IMR-90 (cell line): ENCODE measurements at regions not wholly inside any gene's neighbourhood (a gene's known extent, or its start where the extent isn't known, plus 50 kb on each side); places are given as distances from the start of the nearest gene placed in this dataset.

Experiments used
- ATAC-seq: fragments of 200-7000 bp; cut with Tn5 transposase; 2 replicates; pipeline ENCODE4 v1.9.1; 2020; ENCODE audit warnings: low read depth, mild to moderate bottlenecking, moderate library complexity
- BruUV-seq: library from RNA; stranded (reverse); fragments of 400-500 nt; replicated peaks from 2 replicates; lab custom pipeline; 2021; lab: Mats Ljungman, UMichigan
- CTCF ChIA-PET: fragments of 300-600 bp; formaldehyde crosslinking; extraction: SDS; loops from one replicate; lab custom pipeline; 2021; ENCODE audit warnings: antibody characterized with exemption; lab: Yijun Ruan, JAX
- POLR2A ChIA-PET: fragments of 300-600 bp; sonication (Branson Sonifier 250); formaldehyde crosslinking; loops from one replicate; lab custom pipeline; 2022; ENCODE audit warnings: antibody characterized with exemption; ENCODE audit not compliant: unreplicated experiment; lab: Charles Lee
- DNase-seq: peaks from one replicate; pipeline ENCODE4 v3.0.0; 2013
- H2AFZ ChIP-seq: replicated peaks from 2 replicates; pipeline ENCODE3; 2013; ENCODE audit warnings: low read length, mild to moderate bottlenecking; ENCODE audit not compliant: poor library complexity
- H2AK5ac ChIP-seq: 2 replicates; pipeline ENCODE4 v1.6.1; 2013; ENCODE audit warnings: low read depth, low read length, inconsistent platforms
- H2AK9ac ChIP-seq: replicated peaks from 2 replicates; pipeline ENCODE3; 2013; ENCODE audit warnings: mild to moderate bottlenecking, low read depth, low read length, moderate library complexity; ENCODE audit not compliant: poor library complexity
- H2BK120ac ChIP-seq: 2 replicates; pipeline ENCODE4 v1.6.1; 2013; ENCODE audit warnings: low read depth, low read length, inconsistent platforms
- H2BK15ac ChIP-seq: 3 replicates; pipeline ENCODE4 v1.6.1; 2013; ENCODE audit warnings: low read depth, low read length, inconsistent platforms
- H2BK20ac ChIP-seq: 2 replicates; pipeline ENCODE4 v1.6.1; 2013; ENCODE audit warnings: low read depth, mild to moderate bottlenecking, inconsistent platforms, low read length, moderate library complexity
- H2BK5ac ChIP-seq: 2 replicates; pipeline ENCODE4 v1.6.1; 2013; ENCODE audit warnings: mild to moderate bottlenecking, low read depth, low read length, inconsistent platforms; ENCODE audit not compliant: poor library complexity, severe bottlenecking
- H3K14ac ChIP-seq: replicated peaks from 2 replicates; pipeline ENCODE4 v1.6.1; 2013; ENCODE audit warnings: low read depth, low read length, inconsistent platforms
- H3K18ac ChIP-seq: 2 replicates; pipeline ENCODE4 v1.6.1; 2013; ENCODE audit warnings: low read depth, low read length, control low read depth
- H3K23ac ChIP-seq: 2 replicates; pipeline ENCODE4 v1.6.1; 2013; ENCODE audit warnings: low read depth, low read length, inconsistent platforms
- H3K27ac ChIP-seq: 2 replicates; pipeline ENCODE4 v1.5.1; 2013; ENCODE audit warnings: mild to moderate bottlenecking, control low read depth, low read length; ENCODE audit not compliant: insufficient read depth
- H3K27me3 ChIP-seq: 2 replicates; pipeline ENCODE4 v1.6.1; 2013; ENCODE audit warnings: low read length; ENCODE audit not compliant: control insufficient read depth, insufficient read depth
- H3K36me3 ChIP-seq: 2 replicates; pipeline ENCODE4 v1.6.1; 2013; ENCODE audit warnings: low read length, mixed read lengths; ENCODE audit not compliant: control insufficient read depth, insufficient read depth
- H3K4ac ChIP-seq: 2 replicates; pipeline ENCODE4 v1.6.1; 2013; ENCODE audit warnings: low read depth, low read length, inconsistent platforms
- H3K4me1 ChIP-seq: 2 replicates; pipeline ENCODE4 v1.6.1; 2013; ENCODE audit warnings: low read length, mixed read lengths; ENCODE audit not compliant: control insufficient read depth, insufficient read depth
- H3K4me2 ChIP-seq: 2 replicates; pipeline ENCODE4 v1.6.1; 2013; ENCODE audit warnings: low read depth, mild to moderate bottlenecking, control low read depth, low read length, moderate library complexity
- H3K4me3 ChIP-seq: 2 replicates; pipeline ENCODE4 v1.5.1; 2013; ENCODE audit warnings: low read depth, mild to moderate bottlenecking, control low read depth, low read length, moderate library complexity; ENCODE audit not compliant: insufficient read depth
- H3K56ac ChIP-seq: 2 replicates; pipeline ENCODE4 v1.6.1; 2013; ENCODE audit warnings: low read length, inconsistent platforms; ENCODE audit not compliant: insufficient read depth; ENCODE audit errors: extremely low read depth
- H3K79me1 ChIP-seq, 2 experiments: 2 replicates each; pipeline ENCODE4 v1.6.1; 2013; ENCODE audit warnings: low read length in 2 of 2, inconsistent platforms in 1 of 2, low read depth in 1 of 2
- H3K9ac ChIP-seq: 2 replicates; pipeline ENCODE4 v1.6.1; 2013; ENCODE audit warnings: low read depth, low read length, control low read depth
- H3K9me1 ChIP-seq: 2 replicates; pipeline ENCODE4 v1.6.1; 2013; ENCODE audit warnings: low read length, inconsistent platforms; ENCODE audit not compliant: insufficient read depth
- H3K9me3 ChIP-seq: 2 replicates; pipeline ENCODE4 v1.6.1; 2013; ENCODE audit warnings: low read length; ENCODE audit not compliant: control insufficient read depth, insufficient read depth
- H4K20me1 ChIP-seq: 2 replicates; pipeline ENCODE4 v1.6.1; 2013; ENCODE audit warnings: low read length, inconsistent platforms; ENCODE audit not compliant: insufficient read depth
- H4K5ac ChIP-seq: 2 replicates; pipeline ENCODE4 v1.6.1; 2013; ENCODE audit warnings: mild to moderate bottlenecking, low read depth, low read length, control low read depth
- H4K8ac ChIP-seq, 2 experiments: 2 replicates each; pipeline ENCODE4 v1.6.1; 2013; ENCODE audit warnings: low read depth in 2 of 2, low read length in 2 of 2, control low read depth in 1 of 2, inconsistent platforms in 1 of 2
- H4K91ac ChIP-seq: 2 replicates; pipeline ENCODE4 v1.6.1; 2013; ENCODE audit warnings: low read depth, low read length, inconsistent platforms; ENCODE audit not compliant: insufficient read depth
- BHLHE40 ChIP-seq: fragments of 150-350 bp; IDR thresholded peaks from 2 replicates; pipeline ENCODE4 v1.6.1; 2016; ENCODE audit warnings: mild to moderate bottlenecking, low read depth, low read length
- CEBPB ChIP-seq: IDR thresholded peaks from 2 replicates; pipeline ENCODE4 v1.6.1; 2012; ENCODE audit warnings: low read depth, low read length, improper control_type of control experiment
- CHD1 ChIP-seq: IDR thresholded peaks from 2 replicates; pipeline ENCODE4 v1.6.1; 2012; ENCODE audit warnings: low read depth, low read length, improper control_type of control experiment
- FOS ChIP-seq: fragments of 150-350 bp; IDR thresholded peaks from 2 replicates; pipeline ENCODE4 v1.6.1; 2016; ENCODE audit warnings: low read depth, low read length
- MAFK ChIP-seq: IDR thresholded peaks from 2 replicates; pipeline ENCODE4 v1.6.1; 2012; ENCODE audit warnings: low read depth, low read length, improper control_type of control experiment
- MAZ ChIP-seq: IDR thresholded peaks from 2 replicates; pipeline ENCODE4 v1.6.1; 2012; ENCODE audit warnings: low read depth, mild to moderate bottlenecking, low read length, improper control_type of control experiment, moderate library complexity, borderline replicate concordance
- MXI1 ChIP-seq: IDR thresholded peaks from 2 replicates; pipeline ENCODE4 v1.6.1; 2012; ENCODE audit warnings: low read depth, mild to moderate bottlenecking, low read length, moderate library complexity, borderline replicate concordance
- NFE2L2 ChIP-seq: fragments of 150-350 bp; IDR thresholded peaks from 2 replicates; pipeline ENCODE4 v1.6.1; 2016; ENCODE audit warnings: low read depth, mild to moderate bottlenecking, low read length
- POLR2A ChIP-seq: IDR thresholded peaks from 2 replicates; pipeline ENCODE4 v1.6.1; 2012; ENCODE audit warnings: mild to moderate bottlenecking, low read depth, low read length
- RAD21 ChIP-seq: IDR thresholded peaks from 2 replicates; pipeline ENCODE4 v1.6.1; 2012; ENCODE audit warnings: low read length, improper control_type of control experiment
- RCOR1 ChIP-seq: IDR thresholded peaks from 2 replicates; pipeline ENCODE4 v1.6.1; 2012; ENCODE audit warnings: mild to moderate bottlenecking, low read length, improper control_type of control experiment; ENCODE audit not compliant: insufficient replicate concordance
- RFX5 ChIP-seq: IDR thresholded peaks from 2 replicates; pipeline ENCODE4 v1.8.0; 2012; ENCODE audit warnings: low read depth, mild to moderate bottlenecking, low read length, moderate library complexity
- SMC3 ChIP-seq: fragments of 150-350 bp; IDR thresholded peaks from 2 replicates; pipeline ENCODE4 v1.6.1; 2016; ENCODE audit warnings: low read depth, mild to moderate bottlenecking, antibody characterized with exemption, low read length, moderate library complexity
- WGBS, 2 experiments: methylation state at CpG; one replicate each; pipeline versions ENCODE4 v1.1.5 to v1.1.7; 2013; ENCODE audit warnings: missing lambda C conversion rate in 2 of 2; ENCODE audit not compliant: insufficient read length in 1 of 2; ENCODE audit errors: extremely low coverage in 2 of 2; 5-methylcytosine and 5-hydroxymethylcytosine counted together
- dilution Hi-C: fragments of 300-500 bp; cut with HindIII; formaldehyde crosslinking; loops from one replicate; pipeline ENCODE4 v1.14.3; 2018; ENCODE audit warnings: low sequenced_read_pairs; ENCODE audit not compliant: unreplicated experiment
- in situ Hi-C: fragments of 300-500 bp; cut with MboI; formaldehyde crosslinking; loops from 3 replicates; pipeline ENCODE4 v1.14.3; 2019; ENCODE audit warnings: low sequenced_read_pairs, inconsistent platforms, mixed read lengths
- intact Hi-C: fragments of 100-400 bp; cut with micrococcal nuclease; formaldehyde crosslinking; loops from 2 replicates; pipeline ENCODE4 v1.10.0; 2022
- TF ChIP-seq, protein P1 (sequence below): fragments of 150-350 bp; IDR thresholded peaks from 2 replicates; pipeline ENCODE4 v1.6.1; 2016; ENCODE audit warnings: low read depth, mild to moderate bottlenecking, low read length, moderate library complexity, borderline replicate concordance
- TF ChIP-seq, protein P2 (sequence below): fragments of 150-350 bp; IDR thresholded peaks from 2 replicates; pipeline ENCODE4 v1.6.1; 2017; ENCODE audit warnings: mild to moderate bottlenecking, antibody characterized with exemption, low read length, low read depth
- TF ChIP-seq, protein P3 (sequence below): conservative IDR thresholded peaks from 2 replicates; pipeline ENCODE4 v1.5.1; 2012; ENCODE audit warnings: mild to moderate bottlenecking, low read depth, low read length, improper control_type of control experiment

DNA sequence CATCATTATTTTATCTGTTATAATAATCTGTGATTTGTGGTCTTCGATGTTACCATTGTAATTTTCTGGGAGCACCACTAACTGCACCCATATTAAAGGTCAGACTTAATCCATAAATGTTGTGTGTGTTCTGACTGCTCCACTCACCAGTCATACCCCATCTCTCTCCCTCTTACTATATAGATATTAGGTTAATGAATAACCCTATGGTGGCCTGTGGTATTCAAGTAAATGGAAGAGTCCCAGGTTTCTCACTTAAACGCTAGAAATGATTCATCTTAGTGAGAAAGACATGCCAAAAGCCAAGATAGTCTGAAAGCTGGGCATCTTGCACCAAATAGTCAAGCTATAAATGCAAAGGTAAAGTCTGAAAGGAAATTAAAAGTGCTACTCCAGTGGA lies 1358.5 kb downstream of the ROBO2 start:
- Histone ChIP-seq H3K9me3 (no peaks in the 10 kb centered on the region), H2AK5ac (no peak overlapping the region), H2BK5ac (no peak overlapping the region), H3K9me1 (no peaks in the 10 kb centered on the region), H3K27me3 (no peaks in the 10 kb centered on the region), H3K4ac (no peak overlapping the region), H3K27ac (no peak overlapping the region), H2AK9ac (no peak overlapping the region), H3K79me1 (no peaks in the 10 kb centered on the region), H4K5ac (no peak overlapping the region), H3K4me2 (no peak overlapping the region), H4K8ac (no peak overlapping the region), H3K4me1 (no peaks in the 10 kb centered on the region), H2BK20ac (no peak overlapping the region), H3K36me3 (no peaks in the 10 kb centered on the region), H4K91ac (no peak overlapping the region), H3K14ac (no peak overlapping the region), H3K23ac (no peak overlapping the region), H3K4me3 (no peak overlapping the region), H2AFZ (no peak overlapping the region), H3K56ac (no peak overlapping the region), H3K9ac (no peak overlapping the region), H2BK120ac (no peak overlapping the region), H4K20me1 (no peaks in the 10 kb centered on the region), H3K18ac (no peak overlapping the region), H2BK15ac (no peak overlapping the region)
- DNase-seq (no peak), ATAC-seq (no peak)
- ChIA-PET CTCF (interaction anchor here (0.6 kb wide), 1 partner anchor 11 kb away, joined by 3 read pairs; no protein-coding TSS in a partner anchor), POLR2A (no interaction called here)
- BruUV-seq, result no TSS peak
- intact Hi-C loops (no loop called here), in situ Hi-C loops (no loop called here), dilution Hi-C loops (no loop called here)
- WGBS, 2 experiments, result no CpG with 5 or more reads among the region's 2 CpGs
- no peak for TF ChIP-seq RCOR1
- no peak for TF ChIP-seq BHLHE40
- no peak for TF ChIP-seq SMC3
- TF ChIP-seq MXI1, result no peak
- TF ChIP-seq, protein P1, sequence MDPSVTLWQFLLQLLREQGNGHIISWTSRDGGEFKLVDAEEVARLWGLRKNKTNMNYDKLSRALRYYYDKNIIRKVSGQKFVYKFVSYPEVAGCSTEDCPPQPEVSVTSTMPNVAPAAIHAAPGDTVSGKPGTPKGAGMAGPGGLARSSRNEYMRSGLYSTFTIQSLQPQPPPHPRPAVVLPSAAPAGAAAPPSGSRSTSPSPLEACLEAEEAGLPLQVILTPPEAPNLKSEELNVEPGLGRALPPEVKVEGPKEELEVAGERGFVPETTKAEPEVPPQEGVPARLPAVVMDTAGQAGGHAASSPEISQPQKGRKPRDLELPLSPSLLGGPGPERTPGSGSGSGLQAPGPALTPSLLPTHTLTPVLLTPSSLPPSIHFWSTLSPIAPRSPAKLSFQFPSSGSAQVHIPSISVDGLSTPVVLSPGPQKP, result no peak
- no peak for TF ChIP-seq RAD21
- no peak for TF ChIP-seq MAZ
- TF ChIP-seq CHD1, result no peak
- no peak for TF ChIP-seq FOS
- TF ChIP-seq RFX5, result no peak
- no peak for TF ChIP-seq MAFK
- TF ChIP-seq, protein P2, sequence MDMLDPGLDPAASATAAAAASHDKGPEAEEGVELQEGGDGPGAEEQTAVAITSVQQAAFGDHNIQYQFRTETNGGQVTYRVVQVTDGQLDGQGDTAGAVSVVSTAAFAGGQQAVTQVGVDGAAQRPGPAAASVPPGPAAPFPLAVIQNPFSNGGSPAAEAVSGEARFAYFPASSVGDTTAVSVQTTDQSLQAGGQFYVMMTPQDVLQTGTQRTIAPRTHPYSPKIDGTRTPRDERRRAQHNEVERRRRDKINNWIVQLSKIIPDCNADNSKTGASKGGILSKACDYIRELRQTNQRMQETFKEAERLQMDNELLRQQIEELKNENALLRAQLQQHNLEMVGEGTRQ, result no peak
- TF ChIP-seq, protein P3, sequence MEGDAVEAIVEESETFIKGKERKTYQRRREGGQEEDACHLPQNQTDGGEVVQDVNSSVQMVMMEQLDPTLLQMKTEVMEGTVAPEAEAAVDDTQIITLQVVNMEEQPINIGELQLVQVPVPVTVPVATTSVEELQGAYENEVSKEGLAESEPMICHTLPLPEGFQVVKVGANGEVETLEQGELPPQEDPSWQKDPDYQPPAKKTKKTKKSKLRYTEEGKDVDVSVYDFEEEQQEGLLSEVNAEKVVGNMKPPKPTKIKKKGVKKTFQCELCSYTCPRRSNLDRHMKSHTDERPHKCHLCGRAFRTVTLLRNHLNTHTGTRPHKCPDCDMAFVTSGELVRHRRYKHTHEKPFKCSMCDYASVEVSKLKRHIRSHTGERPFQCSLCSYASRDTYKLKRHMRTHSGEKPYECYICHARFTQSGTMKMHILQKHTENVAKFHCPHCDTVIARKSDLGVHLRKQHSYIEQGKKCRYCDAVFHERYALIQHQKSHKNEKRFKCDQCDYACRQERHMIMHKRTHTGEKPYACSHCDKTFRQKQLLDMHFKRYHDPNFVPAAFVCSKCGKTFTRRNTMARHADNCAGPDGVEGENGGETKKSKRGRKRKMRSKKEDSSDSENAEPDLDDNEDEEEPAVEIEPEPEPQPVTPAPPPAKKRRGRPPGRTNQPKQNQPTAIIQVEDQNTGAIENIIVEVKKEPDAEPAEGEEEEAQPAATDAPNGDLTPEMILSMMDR, result no peak
- TF ChIP-seq NFE2L2, result no peak
- no peak for TF ChIP-seq POLR2A
- TF ChIP-seq CEBPB, result no peak
